ENCODE measurements at regions not wholly inside any gene's neighbourhood (a gene's known extent, or its start where the extent isn't known, plus 50 kb on each side); places are given as distances from the start of the nearest gene placed in this dataset.
A peak's percentile ranks its signal among the peaks of the same experiment; 100 is the strongest.
"Not testable (repeated sequence)": the region's sequence is repeated elsewhere in the genome, so short reads cannot be mapped to it uniquely, and the experiment has no call there.

- DNase-seq (ENCODE audit: low read depth), result no peak
These were observed 307.3 kb upstream of the KCNN2 start for GRCh38 chr5:114054594-114054993.

GRCh38 chr5:114055318-114056184 lies 306.3 kb upstream of the KCNN2 start:
- DNase-seq (ENCODE audit: low read depth), result peak; percentile 4

GRCh38 chr5:114056185-114056538 lies 305.7 kb upstream of the KCNN2 start:
- DNase-seq (ENCODE audit: low read depth), result no peak

GRCh38 chr5:114060866-114061265 lies 301.0 kb upstream of the KCNN2 start:
- no peak for DNase-seq (ENCODE audit: low read depth)

GRCh38 chr5:114062932-114063867 lies 298.7 kb upstream of the KCNN2 start:
- no peak for DNase-seq (ENCODE audit: low read depth)

- no peak for DNase-seq (ENCODE audit: low read depth)
These were observed 296.0 kb upstream of the KCNN2 start for GRCh38 chr5:114065912-114066311.

GRCh38 chr5:114070093-114070722 lies 291.7 kb upstream of the KCNN2 start:
- no peak for DNase-seq (ENCODE audit: low read depth)

- DNase-seq (ENCODE audit: low read depth), result no peak
These were observed 272.6 kb upstream of the KCNN2 start for GRCh38 chr5:114089259-114089658.

GRCh38 chr5:114097570-114097969 lies 264.3 kb upstream of the KCNN2 start:
- DNase-seq (ENCODE audit: low read depth), result no peak

- DNase-seq (ENCODE audit: low read depth), result no peak
These were observed 262.7 kb upstream of the KCNN2 start for GRCh38 chr5:114099161-114099560.

- DNase-seq (ENCODE audit: low read depth), result peak; percentile 15
These were observed 260.7 kb upstream of the KCNN2 start for GRCh38 chr5:114101153-114101552.

GRCh38 chr5:114113604-114114003 lies 248.3 kb upstream of the KCNN2 start:
- DNase-seq (ENCODE audit: low read depth), result no peak

GRCh38 chr5:114116981-114117380 lies 244.9 kb upstream of the KCNN2 start:
- DNase-seq (ENCODE audit: low read depth), result no peak

- DNase-seq (ENCODE audit: low read depth), result no peak
These were observed 243.4 kb upstream of the KCNN2 start for GRCh38 chr5:114118511-114118910.

GRCh38 chr5:114120166-114120565 lies 241.7 kb upstream of the KCNN2 start:
- no peak for DNase-seq (ENCODE audit: low read depth)

- DNase-seq (ENCODE audit: low read depth), result no peak
These were observed 239.0 kb upstream of the KCNN2 start for GRCh38 chr5:114122852-114123251.

- DNase-seq (ENCODE audit: low read depth), result no peak
These were observed 238.2 kb upstream of the KCNN2 start for GRCh38 chr5:114123654-114124053.

GRCh38 chr5:114146398-114146797 lies 215.5 kb upstream of the KCNN2 start:
- DNase-seq (ENCODE audit: low read depth), result no peak

GRCh38 chr5:114148253-114148652 lies 213.6 kb upstream of the KCNN2 start:
- no peak for DNase-seq (ENCODE audit: low read depth)

- DNase-seq (ENCODE audit: low read depth), result not testable (repeated sequence)
These were observed 213.1 kb upstream of the KCNN2 start for GRCh38 chr5:114148728-114149127.

- no peak for DNase-seq (ENCODE audit: low read depth)
These were observed 209.1 kb upstream of the KCNN2 start for GRCh38 chr5:114152656-114153360.

- no peak for DNase-seq (ENCODE audit: low read depth)
These were observed 208.5 kb upstream of the KCNN2 start for GRCh38 chr5:114153392-114153791.

Data from non-pigmented ciliary epithelial cell (primary cell).